NB4 (cell line): ENCODE measurements at regions not wholly inside any gene's neighbourhood (a gene's known extent, or its start where the extent isn't known, plus 50 kb on each side); places are given as distances from the start of the nearest gene placed in this dataset.

Experiments used
- POLR2A ChIP-seq: IDR thresholded peaks from 2 replicates; pipeline ENCODE4 v1.6.1; 2011; ENCODE audit warnings: mild to moderate bottlenecking; ENCODE audit not compliant: insufficient read length; ENCODE audit errors: extremely low read depth
- TF ChIP-seq, protein P1 (sequence below): IDR thresholded peaks from one replicate; pipeline ENCODE4 v1.5.1; 2012; ENCODE audit warnings: low read depth, low read length

DNA sequence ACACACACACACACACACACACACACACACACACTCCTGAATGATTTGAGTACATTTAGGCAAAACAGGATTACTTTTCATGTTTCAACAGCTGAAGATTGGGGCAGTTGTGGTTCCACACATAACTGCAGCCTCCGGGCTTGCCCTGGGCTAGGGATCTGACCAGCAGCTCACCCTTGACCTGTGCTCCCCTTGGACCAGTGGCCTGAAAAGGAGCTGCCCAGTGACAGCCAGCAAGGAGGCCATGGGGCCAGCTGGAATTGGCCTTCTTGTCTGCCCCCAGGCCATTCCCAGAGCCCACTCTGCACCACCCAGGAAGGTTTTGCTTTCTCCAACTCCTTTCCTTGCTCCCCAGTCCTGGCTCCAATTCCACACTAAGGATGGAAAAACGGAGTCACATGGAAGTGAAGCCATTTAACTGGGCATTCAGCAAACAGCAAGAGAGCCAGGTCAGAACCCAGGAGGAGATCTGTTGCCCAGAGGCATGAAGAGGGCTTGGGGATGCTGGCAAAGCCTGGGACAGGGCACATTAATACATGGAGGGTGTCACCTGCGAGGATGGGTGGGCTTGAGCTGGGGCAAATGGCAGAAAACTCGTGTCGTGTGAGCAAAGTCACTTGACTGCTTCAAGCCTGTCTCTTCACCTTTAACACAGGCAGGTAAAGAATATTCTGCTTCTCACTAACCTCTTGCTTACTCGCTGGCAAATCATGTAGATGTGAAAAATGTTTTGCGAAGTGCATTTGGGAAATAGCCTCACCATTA, 61.5 kb upstream of the GDF10 start:
- TF ChIP-seq, protein P1, sequence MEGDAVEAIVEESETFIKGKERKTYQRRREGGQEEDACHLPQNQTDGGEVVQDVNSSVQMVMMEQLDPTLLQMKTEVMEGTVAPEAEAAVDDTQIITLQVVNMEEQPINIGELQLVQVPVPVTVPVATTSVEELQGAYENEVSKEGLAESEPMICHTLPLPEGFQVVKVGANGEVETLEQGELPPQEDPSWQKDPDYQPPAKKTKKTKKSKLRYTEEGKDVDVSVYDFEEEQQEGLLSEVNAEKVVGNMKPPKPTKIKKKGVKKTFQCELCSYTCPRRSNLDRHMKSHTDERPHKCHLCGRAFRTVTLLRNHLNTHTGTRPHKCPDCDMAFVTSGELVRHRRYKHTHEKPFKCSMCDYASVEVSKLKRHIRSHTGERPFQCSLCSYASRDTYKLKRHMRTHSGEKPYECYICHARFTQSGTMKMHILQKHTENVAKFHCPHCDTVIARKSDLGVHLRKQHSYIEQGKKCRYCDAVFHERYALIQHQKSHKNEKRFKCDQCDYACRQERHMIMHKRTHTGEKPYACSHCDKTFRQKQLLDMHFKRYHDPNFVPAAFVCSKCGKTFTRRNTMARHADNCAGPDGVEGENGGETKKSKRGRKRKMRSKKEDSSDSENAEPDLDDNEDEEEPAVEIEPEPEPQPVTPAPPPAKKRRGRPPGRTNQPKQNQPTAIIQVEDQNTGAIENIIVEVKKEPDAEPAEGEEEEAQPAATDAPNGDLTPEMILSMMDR: no peak
- TF ChIP-seq POLR2A: no peak
